ENCODE measurements at regions not wholly inside any gene's neighbourhood (a gene's known extent, or its start where the extent isn't known, plus 50 kb on each side); places are given as distances from the start of the nearest gene placed in this dataset.

- H2AFZ ChIP-seq (ENCODE audit: low read length) = no peak overlapping the region
- WGBS (ENCODE audit: low lambda C conversion rate) = 74% methylated on average over 5 of the region's 7 CpGs
- H3K4me3 ChIP-seq (replicated peaks in 1 of 3; ENCODE audit: insufficient read depth in 1 of 3, low read depth in 2 of 3, low read length in 3 of 3) = no peak overlapping the region
- no peaks in the 10 kb centered on the region; a peak in 2 of 5 replicates for H3K27me3 ChIP-seq (ENCODE audit: control insufficient read depth in 1 of 2, insufficient read depth in 2 of 2, low read length in 2 of 2)
- no peaks in the 10 kb centered on the region for H3K36me3 ChIP-seq (replicated peaks in 1 of 2; ENCODE audit: control insufficient read depth in 1 of 2, insufficient read depth in 2 of 2, low read length in 2 of 2)
- no peak overlapping the region for H3K4me2 ChIP-seq (ENCODE audit: low read depth, low read length)
- no peaks in the 10 kb centered on the region for H3K79me2 ChIP-seq (ENCODE audit: insufficient read depth, low read length)
- H3K9me3 ChIP-seq (ENCODE audit: low read length) = no peaks in the 10 kb centered on the region
- ChIA-PET CTCF (ENCODE audit: low intra/inter-chr PET ratio, low total read pairs) (interaction anchor here (4.0 kb wide), 1 partner anchor 127 kb away, joined by 33 read pairs; no protein-coding TSS in a partner anchor), POLR2A (no interaction called here)
- ATAC-seq (no peak), FAIRE-seq (no peak), DNase-seq (ENCODE audit: low spot score) (no peak)
- BruUV-seq (replicated peaks) = no TSS peak
- in situ Hi-C loops (cut with HindIII; ENCODE audit: extremely low pct_ligation_motif_present, low pct_unique_long_range_greater_than_20kb) = loop anchor here (5.0 kb wide), 1 partner anchor 51 kb away; no protein-coding TSS in a partner anchor
- H4K20me1 ChIP-seq (ENCODE audit: insufficient read depth, low read length) = no peaks in the 10 kb centered on the region
- no peak overlapping the region for H3K9ac ChIP-seq (ENCODE audit: insufficient read depth, low read depth, low read length)
- intact Hi-C loops (cut with micrococcal nuclease; ENCODE audit: unreplicated experiment) = loop anchor here (10.0 kb wide), 1 partner anchor 1536 kb away; no protein-coding TSS in a partner anchor
- H3K27ac ChIP-seq (ENCODE audit: extremely low read length, insufficient read depth, low read length) = no peak overlapping the region
- no peak for TF ChIP-seq EHMT2 (IDR thresholded peaks at IDR 0.05; ENCODE audit: borderline replicate concordance, low read depth, low read length)
- TF ChIP-seq, protein P1, sequence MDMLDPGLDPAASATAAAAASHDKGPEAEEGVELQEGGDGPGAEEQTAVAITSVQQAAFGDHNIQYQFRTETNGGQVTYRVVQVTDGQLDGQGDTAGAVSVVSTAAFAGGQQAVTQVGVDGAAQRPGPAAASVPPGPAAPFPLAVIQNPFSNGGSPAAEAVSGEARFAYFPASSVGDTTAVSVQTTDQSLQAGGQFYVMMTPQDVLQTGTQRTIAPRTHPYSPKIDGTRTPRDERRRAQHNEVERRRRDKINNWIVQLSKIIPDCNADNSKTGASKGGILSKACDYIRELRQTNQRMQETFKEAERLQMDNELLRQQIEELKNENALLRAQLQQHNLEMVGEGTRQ (IDR thresholded peaks at IDR 0.05; ENCODE audit: low read depth, low read length) = no peak
- TF ChIP-seq, protein P1 (CRISPR knock-in tag; IDR thresholded peaks at IDR 0.05; ENCODE audit: borderline replicate concordance) = no peak
- no peak for TF ChIP-seq ZNF468 (CRISPR knock-in tag; IDR thresholded peaks at IDR 0.05)
- no peak for TF ChIP-seq ZMAT3 (CRISPR knock-in tag; conservative IDR thresholded peaks at IDR 0.05)
- no peak for TF ChIP-seq KAT2B (IDR thresholded peaks at IDR 0.05; ENCODE audit: borderline replicate concordance, low read depth, low read length)
- TF ChIP-seq ARNT (IDR thresholded peaks at IDR 0.05) = no peak
- no peak for TF ChIP-seq SP4 (CRISPR knock-in tag; IDR thresholded peaks at IDR 0.05)
- H3K4me1 ChIP-seq (ENCODE audit: insufficient read depth, low read length) = no peaks in the 10 kb centered on the region
These were observed 132.0 kb downstream of the BUD13 start for GRCh38 chr11:116640641-116641402.

All from HepG2 (cell line).